Naive thymus-derived CD4-positive, alpha-beta T cell (primary cell): ENCODE measurements at regions not wholly inside any gene's neighbourhood (a gene's known extent, or its start where the extent isn't known, plus 50 kb on each side); places are given as distances from the start of the nearest gene placed in this dataset.
"Not testable (repeated sequence)": the region's sequence is repeated elsewhere in the genome, so short reads cannot be mapped to it uniquely, and the experiment has no call there.

Experiments used
- ATAC-seq: fragments of 150-1000 bp; cut with Tn5 transposase; 2 replicates; pipeline ENCODE4 v1.10.0; 2021; ENCODE audit warnings: mild to moderate bottlenecking, moderate library complexity
- CTCF ChIA-PET: fragments of 350-600 bp; sonication (Branson Sonifier 250); formaldehyde crosslinking; loops from one replicate; lab custom pipeline; 2021; ENCODE audit warnings: antibody characterized with exemption; lab: Charles Lee
- POLR2A ChIA-PET: fragments of 350-600 bp; sonication (Branson Sonifier 250); formaldehyde crosslinking; loops from one replicate; lab custom pipeline; 2021; ENCODE audit warnings: antibody characterized with exemption, inconsistent platforms; lab: Charles Lee
- DNase-seq, 9 donors: peaks; one replicate each; pipeline versions ENCODE4 v3.0.0 to v3.0.0-alpha.2; 2020 to 2022; ENCODE audit warnings: mixed read lengths in 1 of 9
- H3K27ac ChIP-seq: one replicate; pipeline ENCODE4 v1.7.0; 2013; ENCODE audit warnings: mild to moderate bottlenecking, low read depth, low read length, moderate library complexity
- H3K27me3 ChIP-seq, 2 donors: one replicate each; pipeline ENCODE4 v1.7.0; 2013; ENCODE audit warnings: low read length in 2 of 2, mild to moderate bottlenecking in 2 of 2, moderate library complexity in 2 of 2; ENCODE audit not compliant: control insufficient read depth in 2 of 2, insufficient read depth in 2 of 2
- H3K36me3 ChIP-seq, 3 experiments: 1 replicate in 2 of 3; 2 replicates in 1 of 3; pipeline ENCODE4 v1.7.0; 2013; ENCODE audit warnings: low read length in 3 of 3, mild to moderate bottlenecking in 3 of 3, moderate library complexity in 1 of 3; ENCODE audit not compliant: insufficient read depth in 3 of 3, control insufficient read depth in 2 of 3
- H3K4me1 ChIP-seq, 2 donors: one replicate each; pipeline ENCODE4 v1.7.0; 2013; ENCODE audit warnings: low read length in 2 of 2, mild to moderate bottlenecking in 2 of 2, moderate library complexity in 1 of 2; ENCODE audit not compliant: control insufficient read depth in 2 of 2, insufficient read depth in 2 of 2
- H3K4me3 ChIP-seq: 2 replicates; pipeline ENCODE4 v1.7.0; 2013; ENCODE audit warnings: mild to moderate bottlenecking, low read length
- H3K9me3 ChIP-seq, 3 experiments: 1 replicate in 2 of 3; 2 replicates in 1 of 3; pipeline ENCODE4 v1.7.0; 2013; ENCODE audit warnings: low read length in 3 of 3; ENCODE audit not compliant: control insufficient read depth in 2 of 3
- H3K27ac Mint-ChIP-seq, 9 donors: one replicate each; pipeline ENCODE4 v1.8.0; 2020 to 2022; ENCODE audit warnings: mixed read lengths in 9 of 9, mild to moderate bottlenecking in 8 of 9, moderate library complexity in 5 of 9, inconsistent platforms in 2 of 9
- H3K27me3 Mint-ChIP-seq, 5 donors: one replicate each; pipeline ENCODE4 v1.8.0; 2021 to 2022; ENCODE audit warnings: mixed read lengths in 5 of 5, mild to moderate bottlenecking in 1 of 5
- H3K36me3 Mint-ChIP-seq, 5 donors: one replicate each; pipeline ENCODE4 v1.8.0; 2020 to 2022; ENCODE audit warnings: mixed read lengths in 5 of 5, mild to moderate bottlenecking in 3 of 5, inconsistent platforms in 1 of 5
- H3K4me1 Mint-ChIP-seq, 7 donors: one replicate each; pipeline ENCODE4 v1.8.0; 2020 to 2022; ENCODE audit warnings: mixed read lengths in 7 of 7, mild to moderate bottlenecking in 3 of 7, inconsistent platforms in 1 of 7
- H3K4me3 Mint-ChIP-seq, 10 donors: one replicate each; pipeline ENCODE4 v1.8.0; 2020 to 2022; ENCODE audit warnings: mild to moderate bottlenecking in 10 of 10, mixed read lengths in 10 of 10, moderate library complexity in 6 of 10, inconsistent platforms in 2 of 10
- H3K9me3 Mint-ChIP-seq, 11 donors: one replicate each; pipeline ENCODE4 v1.8.0; 2020 to 2022; ENCODE audit warnings: mixed read lengths in 11 of 11, mild to moderate bottlenecking in 4 of 11, inconsistent platforms in 1 of 11, moderate library complexity in 1 of 11
- intact Hi-C, 2 donors: fragments of 100-400 bp; cut with micrococcal nuclease; formaldehyde crosslinking; loops; one replicate each; pipeline ENCODE4 v1.15.1; 2023

DNA sequence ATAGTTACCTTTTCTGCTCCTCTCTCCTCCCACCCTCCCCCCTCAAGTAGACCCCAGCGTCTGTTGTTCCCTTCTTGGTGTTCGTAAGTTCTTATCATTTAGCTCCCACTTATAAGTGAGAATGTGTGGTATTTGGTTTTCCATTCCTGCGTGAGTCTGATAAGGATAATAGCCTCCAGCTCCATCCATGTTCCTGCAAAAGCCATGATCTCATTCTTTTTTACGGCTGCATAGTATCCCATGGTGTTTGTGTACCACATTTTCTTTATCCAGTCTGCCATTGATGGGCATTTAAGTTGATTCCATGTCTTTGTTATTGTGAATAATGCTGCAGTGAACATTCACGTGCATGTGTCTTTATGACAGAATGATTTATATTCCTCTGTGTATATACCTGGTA is 65.3 kb upstream of the FAM20A start:
- H3K36me3 Mint-ChIP-seq, H3K36me3 ChIP-seq, H3K9me3 ChIP-seq, H3K27me3 ChIP-seq, H3K4me1 Mint-ChIP-seq, DNase-seq, H3K4me3 ChIP-seq, ATAC-seq, intact Hi-C loops, H3K9me3 Mint-ChIP-seq, H3K4me3 Mint-ChIP-seq, POLR2A ChIA-PET, H3K27ac Mint-ChIP-seq, H3K27ac ChIP-seq, CTCF ChIA-PET, H3K4me1 ChIP-seq: not testable (repeated sequence)
- peaks cover 22 to 51% (median 45%) of the 10 kb centered on the region in 5 donors for H3K27me3 Mint-ChIP-seq

DNA sequence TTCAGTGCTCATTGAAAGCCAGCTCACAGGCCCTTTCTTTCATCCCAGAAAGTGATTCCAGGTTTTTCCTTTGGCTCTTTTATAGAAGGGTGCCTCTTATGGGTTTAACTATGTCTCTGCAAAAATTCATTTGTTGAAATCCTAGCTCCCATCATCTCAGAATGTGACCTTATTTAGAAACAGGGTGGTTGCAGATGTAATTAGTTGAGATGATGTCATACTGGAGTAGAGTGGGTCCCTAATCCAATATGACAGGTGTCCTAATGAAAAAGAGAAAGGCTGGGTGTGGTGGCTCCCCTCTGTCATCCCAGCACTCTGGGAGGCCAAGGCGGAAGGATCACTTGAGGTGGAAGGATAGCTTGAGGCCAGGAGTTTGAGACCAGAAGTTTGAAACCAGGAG is 64.2 kb upstream of the FAM20A start:
- Histone ChIP-seq H3K36me3 (no peaks in the 10 kb centered on the region), H3K4me1 (no peaks in the 10 kb centered on the region), H3K4me3 (no peak overlapping the region), H3K27ac (no peak overlapping the region), H3K9me3 (no peaks in the 10 kb centered on the region), H3K27me3 (no peaks in the 10 kb centered on the region)
- Mint-ChIP-seq H3K9me3 (peaks cover 0 to 4% (median 2%) of the 10 kb centered on the region in 11 donors), H3K36me3 (no peaks in the 10 kb centered on the region), H3K4me1 (no peaks in the 10 kb centered on the region), H3K4me3 (no peak overlapping the region), H3K27me3 (peaks cover 26 to 50% (median 49%) of the 10 kb centered on the region in 5 donors), H3K27ac (no peak overlapping the region)
- intact Hi-C loops = no loop called here
- ChIA-PET POLR2A (no interaction called here), CTCF (no interaction called here)
- DNase-seq (no peak), ATAC-seq (no peak)

DNA sequence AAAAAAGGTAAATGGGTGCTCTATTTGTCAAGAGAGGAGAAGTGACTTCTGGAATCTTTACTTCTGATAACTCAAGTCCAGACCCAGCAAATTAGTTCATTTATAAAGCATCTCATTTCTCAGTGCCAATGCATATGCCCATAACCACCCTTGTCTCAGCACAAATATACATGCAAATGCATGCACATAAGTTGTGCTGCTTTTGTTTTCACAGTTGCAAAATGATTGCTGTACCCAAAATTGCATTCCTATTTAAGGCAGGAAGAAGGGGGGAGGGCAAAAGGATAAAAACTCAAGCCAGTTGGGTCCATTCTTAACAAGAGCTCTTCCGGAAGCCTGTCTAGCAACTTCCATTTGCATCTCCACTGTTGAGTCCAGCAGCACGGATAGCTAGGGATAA is 61.3 kb upstream of the FAM20A start:
- Mint-ChIP-seq H3K27ac (no peak overlapping the region), H3K4me1 (no peaks in the 10 kb centered on the region), H3K4me3 (no peak overlapping the region), H3K36me3 (no peaks in the 10 kb centered on the region), H3K9me3 (peaks cover 0 to 3% (median 2%) of the 10 kb centered on the region in 11 donors), H3K27me3 (peaks cover 21 to 54% (median 40%) of the 10 kb centered on the region in 5 donors)
- intact Hi-C loops = no loop called here
- DNase-seq (no peak), ATAC-seq (no peak)
- Histone ChIP-seq H3K36me3 (no peaks in the 10 kb centered on the region), H3K4me1 (no peaks in the 10 kb centered on the region), H3K27me3 (no peaks in the 10 kb centered on the region), H3K9me3 (no peaks in the 10 kb centered on the region), H3K4me3 (no peak overlapping the region), H3K27ac (no peak overlapping the region)
- POLR2A ChIA-PET = no interaction called here
- CTCF ChIA-PET = no interaction called here

DNA sequence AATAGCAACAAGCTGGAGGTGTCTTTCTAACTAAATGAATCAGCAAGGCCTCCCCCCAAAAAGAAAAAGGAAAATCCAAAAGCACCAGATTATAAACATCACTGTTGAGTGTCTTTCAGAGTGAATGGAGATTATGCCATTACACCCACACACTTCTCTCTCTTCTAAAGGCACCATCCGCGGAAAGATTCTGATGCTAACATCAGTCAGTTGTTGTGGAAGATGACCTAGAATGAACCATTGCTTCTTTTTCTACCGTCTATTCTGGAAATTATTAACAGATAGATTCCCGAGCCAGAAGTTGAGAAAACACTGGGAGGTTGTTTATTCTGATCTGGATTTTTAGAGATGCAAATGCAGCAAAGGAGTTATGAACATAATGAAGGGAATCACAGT is 60.9 kb upstream of the FAM20A start:
- Histone ChIP-seq H3K27ac (no peak overlapping the region), H3K4me1 (no peaks in the 10 kb centered on the region), H3K27me3 (no peaks in the 10 kb centered on the region), H3K36me3 (no peaks in the 10 kb centered on the region), H3K9me3 (no peaks in the 10 kb centered on the region), H3K4me3 (no peak overlapping the region)
- intact Hi-C loops = no loop called here
- no peaks in the 10 kb centered on the region for H3K36me3 Mint-ChIP-seq
- no peak overlapping the region for H3K27ac Mint-ChIP-seq
- ChIA-PET POLR2A (no interaction called here), CTCF (no interaction called here)
- H3K4me1 Mint-ChIP-seq = no peaks in the 10 kb centered on the region
- DNase-seq = no peak
- H3K4me3 Mint-ChIP-seq = no peak overlapping the region
- H3K9me3 Mint-ChIP-seq = peaks cover 0 to 4% (median 2%) of the 10 kb centered on the region in 11 donors
- no peak for ATAC-seq
- H3K27me3 Mint-ChIP-seq = peaks cover 20 to 54% (median 45%) of the 10 kb centered on the region in 5 donors

DNA sequence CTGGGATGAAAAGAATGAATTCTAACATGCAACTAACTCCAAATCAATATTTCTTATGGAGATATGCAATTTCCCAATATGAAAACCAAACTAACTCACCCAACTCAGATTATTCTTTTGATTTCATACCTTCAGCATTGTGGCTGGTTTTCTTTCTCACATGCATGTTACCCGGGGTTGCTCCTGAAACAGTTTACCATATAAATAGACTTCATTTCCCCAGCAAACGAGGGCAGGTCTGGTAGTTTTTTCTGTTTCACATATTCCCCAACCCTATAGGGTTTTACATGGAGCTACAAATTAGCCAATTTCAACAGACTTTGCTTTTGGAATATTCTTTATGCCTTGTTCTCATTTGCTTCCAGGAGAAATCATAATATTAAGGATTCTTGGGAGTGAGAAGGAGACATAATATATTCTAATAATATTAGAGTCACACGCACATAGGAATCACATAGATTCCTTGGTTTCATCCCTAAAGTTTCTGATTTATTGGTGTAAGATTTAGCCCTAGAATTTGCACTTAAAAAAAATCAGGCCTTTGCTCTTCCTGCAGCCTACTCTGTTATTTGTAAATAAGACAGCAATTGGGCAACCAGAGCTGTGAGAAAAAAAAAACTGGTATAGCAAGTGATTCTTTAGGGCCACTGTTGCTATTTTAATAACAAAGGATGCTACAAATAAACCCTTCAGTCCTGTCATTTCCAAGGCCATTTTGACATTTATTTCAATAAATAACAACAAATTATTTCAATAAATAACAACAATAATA is 60.3 kb upstream of the FAM20A start:
- ChIA-PET CTCF (no interaction called here), POLR2A (no interaction called here)
- no peaks in the 10 kb centered on the region for H3K4me1 ChIP-seq
- no peak overlapping the region for H3K4me3 Mint-ChIP-seq
- intact Hi-C loops = no loop called here
- no peaks in the 10 kb centered on the region for H3K27me3 ChIP-seq
- no peak overlapping the region for H3K27ac Mint-ChIP-seq
- peaks cover 0 to 6% (median 2%) of the 10 kb centered on the region in 11 donors for H3K9me3 Mint-ChIP-seq
- no peaks in the 10 kb centered on the region for H3K4me1 Mint-ChIP-seq
- H3K27ac ChIP-seq = no peak overlapping the region
- no peak overlapping the region for H3K4me3 ChIP-seq
- no peaks in the 10 kb centered on the region for H3K36me3 ChIP-seq
- H3K9me3 ChIP-seq = no peaks in the 10 kb centered on the region
- ATAC-seq = no peak
- H3K36me3 Mint-ChIP-seq = no peaks in the 10 kb centered on the region
- DNase-seq = no peak
- peaks cover 16 to 51% (median 40%) of the 10 kb centered on the region in 5 donors for H3K27me3 Mint-ChIP-seq

DNA sequence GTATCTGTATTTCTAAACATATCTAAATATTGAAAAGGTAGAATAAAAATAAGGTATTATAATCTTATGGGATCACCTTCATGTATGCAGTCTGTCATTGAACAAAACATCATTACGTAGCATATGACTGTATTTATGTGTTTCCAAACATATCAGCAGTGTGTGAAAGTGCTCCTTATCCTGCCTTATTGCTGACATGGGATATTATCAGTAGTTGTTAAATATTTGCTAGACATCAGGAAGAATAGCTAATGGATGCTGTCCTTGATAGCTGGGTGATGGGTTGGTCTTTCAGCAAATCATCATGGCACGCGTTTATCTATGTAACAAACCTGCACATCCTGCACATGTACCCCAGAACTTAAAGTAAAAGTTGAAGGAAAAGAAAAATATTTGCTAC is 59.1 kb upstream of the FAM20A start:
- H3K4me1 ChIP-seq = no peaks in the 10 kb centered on the region
- ChIA-PET CTCF (no interaction called here), POLR2A (no interaction called here)
- H3K27me3 ChIP-seq = no peaks in the 10 kb centered on the region
- no peaks in the 10 kb centered on the region for H3K4me1 Mint-ChIP-seq
- no peaks in the 10 kb centered on the region for H3K9me3 ChIP-seq
- H3K4me3 Mint-ChIP-seq = no peak overlapping the region
- no peak overlapping the region for H3K27ac ChIP-seq
- peaks cover 0 to 6% (median 2%) of the 10 kb centered on the region in 11 donors for H3K9me3 Mint-ChIP-seq
- H3K36me3 Mint-ChIP-seq = no peaks in the 10 kb centered on the region
- H3K4me3 ChIP-seq = no peak overlapping the region
- DNase-seq (no peak), ATAC-seq (no peak)
- H3K27ac Mint-ChIP-seq = no peak overlapping the region
- no peaks in the 10 kb centered on the region for H3K36me3 ChIP-seq
- peaks cover 15 to 41% (median 32%) of the 10 kb centered on the region in 5 donors for H3K27me3 Mint-ChIP-seq
- intact Hi-C loops = no loop called here
